NK-92 treated with Interleukin-12 subunit alpha and Interleukin-12 subunit beta, amount 100 ng/mL, for 24 hours (cell line): ENCODE measurements at regions not wholly inside any gene's neighbourhood (a gene's known extent, or its start where the extent isn't known, plus 50 kb on each side); places are given as distances from the start of the nearest gene placed in this dataset.
"Not testable (repeated sequence)": the region's sequence is repeated elsewhere in the genome, so short reads cannot be mapped to it uniquely, and the experiment has no call there.

ENCODE experiments used
- DNase-seq: peaks from one replicate; lab custom pipeline; 2025; lab: John Stamatoyannopoulos, UW

DNA sequence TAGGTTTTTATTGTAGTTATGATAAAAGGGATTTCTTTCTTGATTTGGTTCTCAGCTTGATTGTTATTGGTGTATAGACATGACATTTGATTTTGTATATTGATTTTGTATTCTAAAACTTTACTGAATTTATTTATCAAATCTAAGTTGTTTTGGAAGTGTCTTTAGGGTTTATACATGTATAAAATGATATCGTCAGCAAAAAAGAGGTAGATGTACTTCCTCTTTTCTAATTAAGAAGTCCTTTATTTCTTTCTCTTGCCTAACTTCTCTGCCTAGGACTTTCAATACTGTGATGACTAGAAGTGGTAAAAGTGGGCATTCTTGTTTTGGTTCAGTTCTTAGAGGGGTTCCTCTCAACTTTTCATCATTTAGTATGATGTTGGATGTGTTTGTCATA is 487.3 kb upstream of the KIF2B start:
- no peak for DNase-seq

DNA sequence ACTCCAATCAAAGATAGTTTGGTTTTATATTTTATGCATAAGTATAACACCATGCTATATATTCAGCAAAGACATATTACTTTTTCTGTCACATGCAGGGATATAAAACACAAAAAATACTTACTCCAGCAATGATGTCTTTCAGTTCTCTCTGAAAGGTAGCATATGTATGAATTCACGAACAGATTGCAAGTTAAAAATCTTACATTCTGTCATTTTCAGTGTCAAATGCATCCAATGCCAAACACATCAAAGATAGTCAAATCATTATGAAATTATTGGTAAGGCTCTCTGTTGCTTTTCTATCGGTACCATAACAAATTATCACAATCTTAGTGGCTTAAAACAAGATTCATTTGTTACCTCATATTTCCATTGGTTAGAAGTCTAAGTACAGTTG is 492.0 kb upstream of the KIF2B start:
- no peak for DNase-seq

DNA sequence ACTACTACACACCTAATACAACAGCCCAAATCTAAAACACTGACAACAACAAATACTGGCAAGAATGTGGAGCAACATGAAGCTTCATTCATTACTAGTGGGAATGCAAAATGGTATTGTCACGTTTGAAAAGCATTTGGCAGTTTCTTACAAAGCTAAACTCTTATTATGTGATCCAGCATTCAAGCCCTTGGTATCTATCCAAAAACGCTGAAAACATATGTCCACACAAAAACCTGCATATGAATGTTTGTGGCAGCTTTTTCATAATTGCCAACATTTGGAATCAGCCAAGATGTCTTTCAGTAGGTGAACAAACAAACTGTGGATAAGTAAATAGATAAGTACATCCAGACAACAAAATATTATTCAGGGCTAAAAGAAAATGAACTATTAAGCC is 501.1 kb upstream of the KIF2B start:
- no peak for DNase-seq

DNA sequence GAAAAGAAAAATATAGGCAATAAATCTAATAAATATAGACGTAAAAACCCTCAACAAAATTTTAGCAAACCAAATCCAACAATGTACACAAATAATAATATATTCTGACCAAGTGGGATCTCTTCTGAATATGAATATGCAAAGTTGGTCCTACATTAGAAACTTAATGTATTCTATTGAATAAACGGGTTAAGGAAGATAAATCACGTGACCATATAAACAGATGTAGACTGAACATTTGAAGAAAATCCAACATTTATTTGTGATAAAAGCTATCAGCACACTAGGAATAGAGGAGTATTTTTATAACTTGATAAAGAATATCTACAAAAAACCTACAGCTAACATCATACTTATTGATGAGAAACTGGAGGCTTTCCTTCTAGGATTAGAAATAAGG is 502.8 kb upstream of the KIF2B start:
- no peak for DNase-seq

DNA sequence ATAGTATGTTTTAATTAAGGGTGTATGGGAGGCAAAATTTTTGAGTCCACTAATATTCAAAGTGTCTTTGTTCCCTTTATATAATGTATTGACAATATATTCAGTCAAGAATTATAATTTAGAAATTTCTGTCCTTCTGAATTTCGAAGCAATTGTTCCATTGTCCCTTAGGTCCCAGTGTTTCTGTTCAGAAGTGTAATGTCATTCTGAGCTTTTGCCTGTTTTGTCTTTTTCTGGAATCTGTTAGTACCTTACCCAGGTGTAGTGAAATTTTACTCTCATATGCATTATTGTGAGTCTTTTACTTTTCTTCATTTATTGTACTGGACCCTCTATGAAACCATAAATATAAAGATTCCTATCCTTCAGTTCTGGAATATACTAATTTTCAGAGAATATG is 505.7 kb upstream of the KIF2B start:
- no peak for DNase-seq

DNA sequence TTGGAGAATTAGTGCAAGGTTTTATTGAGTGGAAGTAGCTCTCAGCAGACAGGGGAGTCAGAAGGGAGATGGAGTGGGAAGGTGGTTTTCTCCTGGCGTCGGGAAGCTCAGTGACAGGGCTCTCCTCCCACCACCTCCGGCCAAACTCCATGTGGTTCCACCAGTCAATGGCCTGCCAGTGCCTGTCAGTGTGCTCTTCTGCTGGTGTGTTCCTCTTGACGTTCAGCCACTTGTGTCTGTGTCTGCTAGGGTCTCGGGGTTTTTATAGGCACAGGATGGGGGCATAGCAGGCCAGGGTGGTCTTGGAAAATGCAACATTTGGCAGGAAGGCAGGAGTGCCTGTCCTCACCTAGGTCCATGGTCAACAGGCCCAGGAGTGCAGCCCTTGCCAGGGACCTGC is 506.7 kb upstream of the KIF2B start:
- no peak for DNase-seq

DNA sequence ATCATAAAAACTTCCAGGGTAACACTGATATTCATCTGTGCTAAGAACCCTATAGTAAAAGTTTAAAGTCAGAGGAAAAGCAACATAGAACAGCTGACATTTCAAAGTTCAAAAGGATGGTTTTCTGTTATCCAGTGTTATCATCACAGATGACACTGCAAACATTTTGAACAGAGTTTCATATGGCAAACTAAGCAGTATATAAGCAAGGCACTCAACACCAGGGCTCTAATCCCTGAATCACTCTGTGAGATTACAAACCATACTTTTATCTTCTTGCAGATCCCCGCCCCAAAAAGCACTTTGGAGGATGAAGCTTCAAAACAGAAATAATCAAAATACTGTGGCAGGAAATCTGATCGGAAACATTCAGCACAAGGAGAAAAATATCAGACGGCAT is 508.2 kb upstream of the KIF2B start:
- DNase-seq, result no peak

DNA sequence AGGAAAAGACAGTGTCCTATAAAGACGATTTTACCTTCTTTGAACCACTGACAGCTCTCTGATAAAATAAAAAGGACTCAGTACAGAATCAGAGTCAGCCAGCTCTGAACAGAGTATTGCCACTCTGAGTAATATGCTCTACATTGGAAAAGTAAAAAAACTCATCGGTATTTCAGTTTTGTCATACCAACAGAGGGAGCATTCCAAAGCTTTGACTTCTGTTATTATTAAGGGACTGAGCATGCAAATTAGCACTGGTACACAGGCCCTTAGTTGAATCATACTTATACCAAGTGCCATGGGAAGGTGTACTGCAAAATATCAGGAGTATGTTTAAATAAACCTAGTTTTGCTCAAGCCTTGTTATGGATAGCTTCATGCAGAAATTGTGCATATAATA is 509.0 kb upstream of the KIF2B start:
- DNase-seq, result no peak

DNA sequence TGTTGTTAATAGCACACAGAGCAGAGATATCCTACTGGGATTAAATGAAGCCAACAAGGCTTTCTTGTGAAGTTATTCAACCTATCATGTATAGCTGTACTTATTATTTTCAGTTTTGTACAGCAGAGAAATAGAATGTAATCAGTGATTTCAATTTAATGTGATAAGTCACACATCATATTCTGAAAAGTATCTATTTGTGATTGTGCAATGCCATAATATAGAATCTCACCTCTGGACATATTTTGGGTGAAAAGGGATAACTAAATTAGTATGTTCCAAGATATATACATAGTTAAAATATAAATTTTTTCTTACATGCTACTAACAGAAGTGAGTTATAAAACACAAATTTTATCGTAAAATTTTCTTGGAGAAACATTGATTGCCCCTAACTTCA is 544.3 kb upstream of the KIF2B start:
- DNase-seq, result no peak

DNA sequence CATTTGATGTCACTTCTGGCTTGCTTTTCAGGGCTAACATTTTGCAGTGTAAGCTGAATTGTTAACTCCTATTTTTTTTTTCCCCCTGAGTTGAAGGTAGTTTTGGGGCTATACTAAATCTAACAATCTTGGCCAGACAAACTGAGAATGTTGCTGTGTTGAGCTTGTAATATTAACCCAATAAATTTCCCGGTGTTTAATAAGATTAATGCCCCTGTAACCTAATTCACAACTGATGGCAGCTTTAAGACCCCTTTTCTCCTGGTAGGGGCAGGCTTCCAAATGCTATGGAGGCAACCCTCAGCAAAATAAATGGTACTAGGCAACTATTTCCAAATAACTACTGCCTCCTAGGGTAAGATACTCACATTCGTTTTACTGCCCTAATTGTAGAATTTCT is 549.6 kb upstream of the KIF2B start:
- DNase-seq, result no peak

DNA sequence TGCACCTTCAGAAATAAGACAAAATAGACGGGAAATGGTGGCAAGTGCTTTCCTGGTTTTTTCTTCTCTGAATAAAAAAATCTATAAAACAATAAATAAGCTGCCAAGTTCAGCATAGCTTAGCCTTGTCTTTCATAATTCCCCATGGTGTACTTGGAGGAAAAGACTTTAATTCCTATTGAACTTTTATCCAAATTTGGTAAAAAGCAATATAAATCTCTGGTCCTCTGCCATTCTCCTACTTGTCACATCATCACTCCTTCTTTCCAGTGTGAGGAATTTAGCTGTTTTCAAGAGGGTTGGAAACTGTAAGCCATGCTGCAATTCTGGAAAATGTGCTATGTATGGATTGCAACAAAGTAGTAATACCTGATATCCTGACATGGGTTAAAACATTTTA is 551.8 kb upstream of the KIF2B start:
- DNase-seq, result no peak

DNA sequence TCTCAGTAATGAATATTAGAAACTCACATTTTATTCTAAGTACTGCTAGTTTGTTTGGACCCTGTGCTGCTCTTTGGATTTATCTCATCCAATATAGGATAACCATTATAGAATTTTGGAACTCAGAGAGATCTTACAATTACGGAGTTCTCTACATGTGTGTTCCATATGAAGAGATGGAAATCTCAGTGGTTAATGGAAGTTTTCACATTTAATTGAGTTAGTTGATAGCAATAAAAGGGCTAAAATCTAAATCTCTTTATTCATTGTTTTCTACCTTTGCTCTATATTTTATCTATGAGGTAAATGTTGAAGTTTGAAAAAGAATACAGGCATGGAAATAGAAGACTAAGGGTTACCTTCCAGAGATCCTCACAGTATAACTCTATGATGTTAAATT is 558.0 kb upstream of the KIF2B start:
- no peak for DNase-seq

DNA sequence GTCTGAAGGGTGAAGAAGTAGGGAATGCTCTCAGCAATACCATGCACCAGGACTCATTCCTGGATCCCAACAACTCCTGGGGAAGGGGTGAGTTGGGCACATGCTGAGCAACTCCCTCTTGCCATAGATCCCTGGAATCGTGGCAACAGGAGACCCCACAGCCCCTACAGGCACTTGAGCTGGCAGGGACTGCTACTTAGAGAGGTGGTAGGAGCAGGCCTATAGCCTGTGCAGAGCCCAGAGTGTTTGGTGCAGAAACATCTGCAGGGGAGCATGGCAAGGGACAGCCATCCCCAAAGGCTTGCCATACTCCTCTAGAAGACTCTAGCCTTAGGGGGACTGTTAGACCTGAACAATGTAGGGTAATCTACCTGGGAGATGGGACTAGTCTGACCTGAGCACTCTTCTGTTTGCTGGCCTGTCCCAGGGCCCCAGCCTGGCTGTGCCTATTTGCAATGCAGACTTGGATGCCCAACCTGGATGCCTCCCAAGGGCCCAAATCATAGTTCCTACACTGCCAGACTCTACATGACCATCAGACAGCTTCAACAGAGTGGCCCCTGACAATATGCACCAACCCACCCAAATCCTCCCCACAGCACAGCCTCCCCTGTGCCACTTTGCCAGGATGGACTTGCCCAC is 568.6 kb upstream of the KIF2B start:
- no peak for DNase-seq

DNA sequence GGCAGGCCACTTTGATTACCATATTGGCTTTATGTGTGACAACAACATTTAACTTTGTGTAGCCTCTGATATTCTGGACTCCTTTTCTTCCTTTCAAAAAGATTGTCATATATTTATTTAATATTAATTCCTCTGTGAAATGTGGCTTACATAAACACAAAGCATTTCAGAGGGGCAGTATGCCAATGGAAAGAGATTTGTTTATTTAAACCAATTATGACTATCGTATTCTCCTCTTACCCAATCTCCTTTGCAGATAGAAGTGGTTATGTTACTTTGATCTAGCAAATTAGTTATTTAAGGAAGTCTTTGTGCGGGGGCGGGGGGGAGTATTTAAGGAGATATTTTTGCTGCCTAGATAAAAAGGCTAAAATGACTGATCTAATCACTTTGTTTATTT is 573.7 kb upstream of the KIF2B start:
- no peak for DNase-seq

DNA sequence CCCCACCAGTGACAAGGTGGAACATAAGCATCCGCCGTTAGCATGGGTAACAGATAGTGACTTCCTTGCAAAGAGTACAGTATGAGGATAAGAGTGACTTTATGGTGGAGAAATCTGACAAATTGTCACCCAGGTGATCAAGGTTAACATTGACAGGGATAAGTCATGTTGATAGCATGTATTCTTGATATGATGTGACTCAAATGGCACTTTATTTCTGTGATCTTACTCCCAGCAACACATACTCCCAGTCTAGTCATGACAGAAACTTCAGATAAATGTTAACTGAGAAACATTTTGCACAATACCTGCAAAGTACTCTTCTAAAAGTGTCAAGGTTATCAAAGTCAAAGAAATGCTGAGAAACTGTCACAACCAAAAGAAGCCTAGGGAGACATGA is 588.6 kb upstream of the KIF2B start:
- no peak for DNase-seq

DNA sequence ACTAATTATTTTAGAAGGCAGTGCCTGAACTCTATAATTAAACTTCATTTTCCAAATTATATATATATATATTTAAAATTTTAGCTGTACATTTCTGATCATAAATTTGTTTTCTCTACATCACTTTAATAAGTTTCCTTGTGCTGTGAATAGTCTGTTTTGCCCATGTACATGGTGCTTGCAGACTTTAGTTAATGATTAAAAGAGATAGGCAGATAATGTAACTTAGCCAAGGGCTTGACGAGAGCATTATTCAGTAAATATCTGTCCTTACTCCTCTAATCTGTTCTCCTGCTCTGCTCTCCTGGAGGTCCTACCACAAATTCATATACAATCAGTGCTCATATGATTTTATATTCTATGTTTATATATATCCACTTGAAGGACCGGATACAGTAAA is 595.2 kb upstream of the KIF2B start:
- no peak for DNase-seq

DNA sequence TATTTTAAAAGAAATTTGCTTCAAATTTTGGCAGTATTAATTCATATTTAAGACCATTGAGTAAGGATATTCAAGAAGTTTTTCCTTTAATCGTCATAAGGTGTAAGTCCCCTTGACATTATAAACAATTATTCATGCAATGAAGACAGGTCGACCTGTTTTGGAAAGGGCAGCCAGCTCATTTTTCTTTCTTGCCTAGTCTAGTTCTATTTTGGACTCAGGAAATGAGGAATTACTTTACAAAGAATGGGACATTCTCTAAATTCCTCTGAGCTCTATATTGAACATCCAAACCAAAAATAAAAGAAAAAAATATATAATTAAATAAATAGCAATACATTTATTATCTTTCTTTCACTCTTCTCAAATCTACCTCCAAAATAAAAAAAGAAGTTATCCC is 595.6 kb upstream of the KIF2B start:
- DNase-seq, result no peak

DNA sequence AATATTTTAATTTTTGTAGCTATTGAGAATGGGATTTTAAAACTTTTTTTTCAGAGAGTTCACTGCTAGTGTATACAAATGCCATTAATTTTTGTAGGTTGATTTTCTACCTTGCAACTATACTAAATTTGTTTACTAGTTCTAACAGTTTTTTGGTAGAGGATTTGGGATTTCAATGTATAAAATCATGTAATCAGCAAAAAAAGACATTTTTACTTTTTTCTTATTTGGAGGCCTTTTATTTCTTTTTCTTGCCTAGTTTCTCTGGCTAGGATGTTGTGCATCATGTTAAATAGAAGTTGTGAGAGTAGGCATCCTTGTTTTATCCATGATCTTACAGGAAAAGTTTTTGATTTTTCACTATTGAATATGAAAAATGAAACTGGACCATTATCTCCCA is 602.9 kb upstream of the KIF2B start:
- no peak for DNase-seq

DNA sequence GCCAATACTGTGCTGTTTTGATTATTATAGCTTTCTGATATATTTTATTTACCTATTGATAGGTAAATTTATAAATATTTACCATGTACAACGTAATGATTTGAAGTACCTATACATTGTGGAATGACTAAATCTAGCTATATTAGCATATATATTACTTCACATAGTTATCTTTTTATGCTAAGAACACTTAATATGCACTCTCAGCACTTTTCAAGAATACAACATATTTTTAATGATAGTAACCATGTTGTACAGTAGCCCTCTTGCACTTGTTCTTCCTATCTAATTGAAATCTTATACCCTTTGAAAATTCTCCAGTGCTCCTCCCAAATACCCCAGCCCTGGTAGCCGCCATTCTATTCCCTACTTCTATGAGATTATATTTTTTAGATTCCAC is 604.0 kb upstream of the KIF2B start:
- no peak for DNase-seq

DNA sequence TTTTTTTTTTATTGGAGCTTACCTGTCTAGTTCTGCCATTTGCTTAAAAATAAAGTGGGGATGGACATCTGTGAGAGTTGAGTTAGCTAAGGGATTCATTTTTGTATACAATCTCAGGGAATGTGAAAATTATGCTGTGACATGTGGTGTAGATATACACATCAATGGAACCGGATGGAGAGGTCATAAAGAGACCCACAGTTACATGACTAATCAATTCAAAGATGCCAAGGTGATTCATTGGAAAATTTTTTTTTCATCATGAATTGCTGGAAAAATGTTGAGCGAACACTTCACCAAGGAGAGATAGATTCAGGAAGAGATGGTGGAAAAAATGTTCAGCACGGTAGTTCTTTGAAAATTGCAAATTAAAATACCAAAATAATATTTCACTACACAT is 605.4 kb upstream of the KIF2B start:
- no peak for DNase-seq

DNA sequence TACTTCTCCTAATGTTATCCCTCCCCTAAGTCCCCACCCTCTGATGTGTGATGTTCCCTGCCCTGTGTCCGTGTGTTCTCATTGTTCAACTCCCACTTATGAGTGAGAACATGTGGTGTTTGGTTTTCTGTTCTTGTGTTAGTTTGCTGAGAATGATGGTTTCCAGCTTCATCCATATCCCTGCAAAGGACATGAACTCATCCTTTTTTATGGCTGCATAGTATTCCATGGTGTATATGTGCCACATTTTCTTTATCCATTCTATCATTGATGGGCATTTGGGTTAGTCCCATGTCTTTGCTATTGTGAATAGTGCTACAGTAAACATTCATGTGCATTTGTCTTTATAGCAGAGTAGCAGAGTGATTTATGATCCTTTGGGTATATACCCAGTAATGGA is 613.8 kb upstream of the KIF2B start:
- DNase-seq, result not testable (repeated sequence)

DNA sequence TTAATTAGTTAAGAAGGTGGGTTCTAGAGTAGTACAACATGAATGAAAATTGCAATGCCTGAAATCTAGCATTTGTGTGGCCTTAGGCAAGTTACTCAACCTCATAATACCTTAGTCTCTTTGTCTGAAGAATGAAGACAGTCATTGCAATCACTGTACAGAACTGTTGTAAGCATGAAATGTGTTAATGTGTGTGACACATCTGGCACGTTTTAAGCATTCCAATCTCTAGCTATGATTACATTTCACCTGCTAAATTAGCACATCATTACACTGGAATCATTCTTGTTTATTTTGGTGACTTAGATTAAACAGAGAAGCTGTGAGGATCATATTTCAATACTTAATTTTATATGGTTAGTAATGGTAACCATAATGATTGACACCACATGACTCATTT is 629.7 kb upstream of the KIF2B start:
- no peak for DNase-seq

DNA sequence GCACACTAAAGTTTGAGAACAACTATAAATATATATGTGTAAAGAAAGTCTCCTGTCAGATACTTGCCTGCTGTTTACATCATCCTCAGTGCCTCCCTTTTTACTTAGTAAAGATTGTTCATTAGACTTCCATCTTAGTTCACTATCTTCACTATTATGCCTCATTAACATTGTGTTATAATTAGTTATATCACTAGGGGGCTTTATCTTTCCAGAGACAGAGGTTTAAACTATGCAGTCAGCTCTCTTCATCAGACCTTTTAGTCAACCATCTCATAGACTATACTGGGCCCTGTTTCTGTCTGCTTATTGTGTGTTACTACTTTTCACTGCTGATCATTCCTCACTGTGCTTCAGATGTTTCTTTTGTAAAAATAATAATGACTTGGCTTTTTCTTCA is 630.8 kb upstream of the KIF2B start:
- no peak for DNase-seq

DNA sequence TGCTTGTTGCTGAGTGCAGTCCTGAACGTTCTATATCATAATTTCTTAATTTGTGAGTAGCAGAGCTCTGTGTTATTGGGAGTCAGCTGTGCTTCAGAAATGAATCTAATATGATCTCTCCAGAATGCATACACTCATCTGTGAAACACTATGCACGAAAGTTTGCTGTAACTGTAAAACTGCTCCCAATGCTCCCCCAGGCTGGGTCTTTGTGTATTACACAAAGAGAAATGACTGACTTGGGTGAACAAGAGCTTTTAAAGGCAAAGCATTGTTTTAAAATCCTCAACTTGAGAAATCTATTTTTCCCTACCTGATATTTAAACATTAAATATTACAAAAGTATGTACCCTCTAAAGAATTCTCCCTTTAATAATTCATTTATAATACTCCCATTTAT is 636.7 kb upstream of the KIF2B start:
- no peak for DNase-seq

DNA sequence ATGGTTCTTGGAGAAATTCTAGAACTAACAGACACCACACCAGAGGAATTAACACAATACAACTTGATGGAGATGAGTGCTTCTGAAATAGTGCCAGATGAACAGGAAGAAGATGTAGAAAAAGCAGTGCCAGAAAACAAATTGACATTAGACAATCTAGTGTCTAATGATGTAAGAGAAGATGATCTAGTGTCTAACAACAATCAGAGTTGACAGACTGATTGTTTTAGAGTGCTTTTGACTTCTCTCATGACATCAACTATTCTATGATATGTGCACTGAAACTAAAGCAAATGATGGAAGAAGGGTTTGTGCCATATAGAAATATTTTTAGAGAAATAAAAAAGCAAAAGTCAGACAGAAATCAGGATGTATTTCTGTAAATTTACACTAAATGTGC is 646.1 kb upstream of the KIF2B start:
- no peak for DNase-seq
